Activated naive CD4-positive, alpha-beta T cell treated with anti-CD3 and anti-CD28 coated beads, Interleukin-2, amount 50 U/mL, for 16 hours (primary cell): ENCODE measurements at regions not wholly inside any gene's neighbourhood (a gene's known extent, or its start where the extent isn't known, plus 50 kb on each side); places are given as distances from the start of the nearest gene placed in this dataset.

ENCODE experiments used
- DNase-seq: peaks from one replicate; pipeline ENCODE4 v3.0.0-alpha.2; 2020

DNA sequence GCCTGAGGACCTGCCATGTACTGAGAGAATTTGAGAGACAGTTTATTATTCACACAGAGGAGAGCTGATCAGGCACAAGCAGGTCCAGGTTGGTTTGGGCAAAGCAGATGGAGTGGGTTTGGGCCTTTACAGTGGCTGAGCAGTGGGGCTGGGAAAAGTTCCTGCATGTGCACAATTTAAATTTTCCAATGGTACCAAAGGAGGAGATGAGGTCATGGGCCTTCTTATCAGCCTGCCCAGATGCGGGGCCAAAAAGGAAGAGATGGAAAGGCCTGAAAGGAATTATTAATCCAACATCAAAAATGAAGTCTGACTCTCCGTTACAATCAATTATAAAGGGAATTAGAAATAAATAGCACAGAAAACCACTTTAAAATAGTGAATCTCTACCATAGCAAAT lies 367.6 kb downstream of the TMEM135 start:
- no peak for DNase-seq

- DNase-seq = no peak
Observed at GRCh38 chr11:87401653-87402052, 363.9 kb downstream of the TMEM135 start.

- no peak for DNase-seq
Observed at GRCh38 chr11:87399341-87399740, 361.6 kb downstream of the TMEM135 start.

GRCh38 chr11:87398931-87399330 lies 361.2 kb downstream of the TMEM135 start:
- no peak for DNase-seq

DNA sequence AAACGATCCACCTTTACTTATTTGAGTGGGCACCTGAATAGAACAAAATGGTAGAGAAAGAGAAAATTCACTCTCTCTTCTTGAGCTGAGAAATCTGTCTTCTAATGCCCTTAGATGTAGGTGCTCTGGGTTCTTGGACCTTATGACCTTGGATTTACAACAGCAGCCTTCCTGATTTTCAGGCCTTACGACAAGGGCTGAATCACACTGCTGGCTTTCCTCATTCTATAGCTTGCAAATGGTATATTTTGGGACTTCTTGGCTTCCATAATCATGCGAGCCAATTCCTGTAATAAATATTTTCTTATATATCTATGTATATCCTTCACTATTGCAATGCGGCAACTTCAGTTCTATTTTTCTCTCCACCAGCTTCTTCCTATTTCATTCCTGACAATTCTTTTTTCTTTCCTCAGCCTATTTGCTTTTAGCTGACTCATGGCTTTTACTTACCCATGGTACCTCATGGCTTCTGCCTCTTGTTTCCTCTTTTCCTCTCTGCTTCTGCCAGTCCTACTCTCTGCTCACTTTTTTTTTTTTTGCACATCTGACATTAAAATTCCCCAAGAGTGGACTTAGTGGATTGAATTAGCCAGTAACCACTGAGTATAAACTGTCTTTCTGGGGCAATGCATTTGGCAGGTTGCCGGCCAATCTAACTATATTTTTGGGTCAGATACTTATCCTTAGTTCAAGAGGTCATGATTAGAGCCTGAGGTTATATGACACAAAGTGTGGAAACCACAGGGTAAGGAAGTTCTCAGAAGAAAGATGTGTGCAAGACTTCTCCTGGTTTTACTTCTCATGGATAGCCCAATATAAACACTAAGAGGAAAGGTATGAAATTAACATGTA lies 359.5 kb downstream of the TMEM135 start:
- DNase-seq = no peak

GRCh38 chr11:87394924-87395323 lies 357.2 kb downstream of the TMEM135 start:
- no peak for DNase-seq

GRCh38 chr11:87392665-87393064 lies 354.9 kb downstream of the TMEM135 start:
- DNase-seq = no peak

- no peak for DNase-seq
Observed at GRCh38 chr11:87391496-87391895, 353.8 kb downstream of the TMEM135 start.

- no peak for DNase-seq
Observed at GRCh38 chr11:87384078-87384729, 346.5 kb downstream of the TMEM135 start.

- DNase-seq = no peak
Observed at GRCh38 chr11:87374038-87374807, 336.5 kb downstream of the TMEM135 start.
